Suprapubic skin (tissue), 4 donors: ENCODE measurements at regions not wholly inside any gene's neighbourhood (a gene's known extent, or its start where the extent isn't known, plus 50 kb on each side); places are given as distances from the start of the nearest gene placed in this dataset.

Source experiments
- DNase-seq, 2 donors: peaks; one replicate each; pipeline ENCODE4 v3.0.0-alpha.2; 2019; ENCODE audit warnings: low spot score in 2 of 2
- H3K27ac ChIP-seq: fragments of 200-600 bp; sonication (generic); one replicate; pipeline ENCODE4 v1.5.1; 2019
- H3K27me3 ChIP-seq: fragments of 200-600 bp; sonication (generic); one replicate; pipeline ENCODE4 v1.5.1; 2019
- H3K36me3 ChIP-seq: fragments of 200-600 bp; sonication (generic); one replicate; pipeline ENCODE4 v1.5.1; 2019
- H3K4me1 ChIP-seq: fragments of 200-600 bp; sonication (generic); one replicate; pipeline ENCODE4 v1.5.1; 2019
- H3K4me3 ChIP-seq: fragments of 200-600 bp; sonication (generic); one replicate; pipeline ENCODE4 v1.5.1; 2019; ENCODE audit warnings: mild to moderate bottlenecking
- H3K9me3 ChIP-seq: fragments of 200-600 bp; sonication (generic); one replicate; pipeline ENCODE4 v1.5.1; 2019
- CTCF ChIP-seq, 2 donors: fragments of 200-600 bp in 1 of 2; fragments of 450-650 bp in 1 of 2; sonication (generic) in 1 of 2; IDR thresholded peaks; one replicate each; pipeline ENCODE4 v1.5.1; 2016 to 2019; ENCODE audit warnings: antibody characterized with exemption in 2 of 2, mild to moderate bottlenecking in 1 of 2, moderate library complexity in 1 of 2
- EP300 ChIP-seq: sonication (generic); formaldehyde crosslinking; IDR thresholded peaks from one replicate; pipeline ENCODE4 v1.6.1; 2017; ENCODE audit warnings: antibody characterized with exemption
- POLR2A ChIP-seq, 2 donors: fragments of 450-650 bp; IDR thresholded peaks; one replicate each; pipeline ENCODE4 v1.6.1; 2017; ENCODE audit warnings: antibody characterized with exemption in 2 of 2, mild to moderate bottlenecking in 2 of 2, moderate library complexity in 2 of 2
- POLR2AphosphoS5 ChIP-seq, 3 donors: sonication (generic); formaldehyde crosslinking; IDR thresholded peaks; one replicate each; pipeline ENCODE4 v1.6.1; 2017; ENCODE audit warnings: antibody characterized with exemption in 3 of 3
- WGBS: methylation state at CpG from one replicate; pipeline ENCODE4 v1.1.5; 2018; 5-methylcytosine and 5-hydroxymethylcytosine counted together

GRCh38 chr12:68470664-68471328 lies 138.6 kb upstream of the MDM1 start:
- Histone ChIP-seq H3K9me3 (no peaks in the 10 kb centered on the region), H3K27ac (no peak overlapping the region), H3K36me3 (no peaks in the 10 kb centered on the region), H3K27me3 (no peaks in the 10 kb centered on the region), H3K4me1 (no peaks in the 10 kb centered on the region), H3K4me3 (no peak overlapping the region)
- TF ChIP-seq POLR2AphosphoS5 (IDR thresholded peaks at IDR 0.05) (no peak), CTCF (IDR thresholded peaks at IDR 0.05) (no peak)
- WGBS, result 96% methylated on average over 3 of the region's 3 CpGs
- DNase-seq, result no peak

GRCh38 chr12:68474467-68475204 lies 136.1 kb upstream of the RAP1B start:
- Histone ChIP-seq H3K27ac (no peak overlapping the region), H3K9me3 (no peaks in the 10 kb centered on the region), H3K4me3 (no peak overlapping the region), H3K27me3 (no peaks in the 10 kb centered on the region), H3K36me3 (no peaks in the 10 kb centered on the region), H3K4me1 (no peaks in the 10 kb centered on the region)
- WGBS, result 94% methylated on average over 5 of the region's 5 CpGs
- TF ChIP-seq POLR2AphosphoS5 (IDR thresholded peaks at IDR 0.05), result no peak
- TF ChIP-seq POLR2A (IDR thresholded peaks at IDR 0.05), result no peak
- TF ChIP-seq CTCF (IDR thresholded peaks at IDR 0.05), result no peak
- TF ChIP-seq EP300, result no peak
- DNase-seq, result no peak

- DNase-seq, result no peak
- Histone ChIP-seq H3K27me3 (no peaks in the 10 kb centered on the region), H3K4me1 (no peaks in the 10 kb centered on the region), H3K4me3 (no peak overlapping the region), H3K27ac (no peak overlapping the region), H3K36me3 (no peaks in the 10 kb centered on the region), H3K9me3 (no peaks in the 10 kb centered on the region)
- TF ChIP-seq CTCF (IDR thresholded peaks at IDR 0.05) (no peak), POLR2A (IDR thresholded peaks at IDR 0.05) (no peak), POLR2AphosphoS5 (IDR thresholded peaks at IDR 0.05) (no peak), EP300 (no peak)
- WGBS, result 93% methylated on average over 2 of the region's 2 CpGs
Measured at GRCh38 chr12:68476794-68477193, 133.9 kb upstream of the RAP1B start.

GRCh38 chr12:68477261-68477772 lies 133.4 kb upstream of the RAP1B start:
- Histone ChIP-seq H3K4me3 (no peak overlapping the region), H3K9me3 (no peaks in the 10 kb centered on the region), H3K36me3 (no peaks in the 10 kb centered on the region), H3K27me3 (no peaks in the 10 kb centered on the region), H3K4me1 (no peaks in the 10 kb centered on the region), H3K27ac (no peak overlapping the region)
- DNase-seq, result no peak
- TF ChIP-seq POLR2A (IDR thresholded peaks at IDR 0.05) (no peak), EP300 (no peak), CTCF (IDR thresholded peaks at IDR 0.05) (no peak), POLR2AphosphoS5 (IDR thresholded peaks at IDR 0.05) (no peak)
- 84% methylated on average over 3 of the region's 3 CpGs for WGBS

- TF ChIP-seq POLR2AphosphoS5 (IDR thresholded peaks at IDR 0.05), result no peak
- no peak for TF ChIP-seq CTCF (IDR thresholded peaks at IDR 0.05)
- TF ChIP-seq EP300, result no peak
- TF ChIP-seq POLR2A (IDR thresholded peaks at IDR 0.05), result no peak
- Histone ChIP-seq H3K27me3 (no peaks in the 10 kb centered on the region), H3K9me3 (no peaks in the 10 kb centered on the region), H3K27ac (no peak overlapping the region), H3K36me3 (no peaks in the 10 kb centered on the region), H3K4me1 (no peaks in the 10 kb centered on the region), H3K4me3 (no peak overlapping the region)
- 85% methylated on average over 5 of the region's 5 CpGs for WGBS
- no peak for DNase-seq
Measured at GRCh38 chr12:68477906-68478305, 132.8 kb upstream of the RAP1B start.
